ENCODE measurements at regions not wholly inside any gene's neighbourhood (a gene's known extent, or its start where the extent isn't known, plus 50 kb on each side); places are given as distances from the start of the nearest gene placed in this dataset.

- H3K27me3 ChIP-seq (ENCODE audit: insufficient read depth) = no peaks in the 10 kb centered on the region
- H3K36me3 ChIP-seq (replicated peaks in 1 of 2; ENCODE audit: control insufficient read depth in 1 of 2, insufficient read depth in 2 of 2, low read length in 1 of 2) = no peaks in the 10 kb centered on the region
- TF ChIP-seq NRF1 (IDR thresholded peaks at IDR 0.05; ENCODE audit: low read depth, low read length) (no peak), TEAD4 (IDR thresholded peaks at IDR 0.05; ENCODE audit: borderline replicate concordance, insufficient read depth) (no peak), EZH2phosphoT487 (IDR thresholded peaks at IDR 0.05; ENCODE audit: borderline replicate concordance, low read depth) (no peak), TAF1 (IDR thresholded peaks at IDR 0.05; ENCODE audit: borderline replicate concordance, low read depth, low read length) (no peak), MXI1 (IDR thresholded peaks at IDR 0.05; ENCODE audit: low read depth, low read length) (no peak), USF2 (IDR thresholded peaks at IDR 0.05; ENCODE audit: borderline replicate concordance, low read depth, low read length) (no peak), FOXJ3 (CRISPR knock-in tag; IDR thresholded peaks at IDR 0.05) (no peak), CHD2 (IDR thresholded peaks at IDR 0.05; ENCODE audit: low read length, partially characterized antibody) (no peak), GABPA (IDR thresholded peaks at IDR 0.05; ENCODE audit: low read depth) (no peak), NFIC (IDR thresholded peaks at IDR 0.05; ENCODE audit: borderline replicate concordance) (no peak), IRF3 (IDR thresholded peaks at IDR 0.05; ENCODE audit: low read depth, low read length) (no peak), MEF2A (IDR thresholded peaks at IDR 0.05; ENCODE audit: borderline replicate concordance, low read depth) (no peak)
- no peaks in the 10 kb centered on the region for H3K9me2 ChIP-seq
- H2AFZ ChIP-seq (ENCODE audit: low read depth) = no peak overlapping the region
- H3K79me2 ChIP-seq (ENCODE audit: insufficient read depth) = no peaks in the 10 kb centered on the region
- no peaks in the 10 kb centered on the region for H4K20me1 ChIP-seq (ENCODE audit: insufficient read depth)
- ChIA-PET POLR2A (no interaction called here), CTCF (no interaction called here)
- H3F3A ChIP-seq (replicated peaks; ENCODE audit: insufficient read depth) = no peaks in the 10 kb centered on the region
- no peak overlapping the region for H3K4me2 ChIP-seq
- DNase-seq = no peak
- 61% methylated on average over 2 of the region's 3 CpGs for WGBS (ENCODE audit: low lambda C conversion rate)
- H3K4me1 ChIP-seq (ENCODE audit: control insufficient read depth in 1 of 2, insufficient read depth in 2 of 2, low read depth in 1 of 2, low read length in 1 of 2) = no peaks in the 10 kb centered on the region
- no peak overlapping the region for H3K4me3 ChIP-seq (ENCODE audit: low read depth in 2 of 2, low read length in 1 of 2)
- H3K9ac ChIP-seq = no peak overlapping the region
- no peak overlapping the region for H3K27ac ChIP-seq (ENCODE audit: low read depth in 2 of 2, low read length in 1 of 2)
- H3K9me3 ChIP-seq = no peaks in the 10 kb centered on the region
These were observed 90.5 kb upstream of the FHL2 start for GRCh38 chr2:105489168-105489878.

GRCh38 chr2:105488285-105488684 lies 89.4 kb upstream of the FHL2 start:
- POLR2A ChIA-PET = no interaction called here
- no peaks in the 10 kb centered on the region for H3K4me1 ChIP-seq (ENCODE audit: control insufficient read depth in 1 of 2, insufficient read depth in 2 of 2, low read depth in 1 of 2, low read length in 1 of 2)
- H3K9me2 ChIP-seq = no peaks in the 10 kb centered on the region
- no peaks in the 10 kb centered on the region for H3K9me3 ChIP-seq
- H3K36me3 ChIP-seq (replicated peaks in 1 of 2; ENCODE audit: control insufficient read depth in 1 of 2, insufficient read depth in 2 of 2, low read length in 1 of 2) = no peaks in the 10 kb centered on the region
- no peaks in the 10 kb centered on the region for H3F3A ChIP-seq (replicated peaks; ENCODE audit: insufficient read depth)
- no peak overlapping the region for H3K27ac ChIP-seq (ENCODE audit: low read depth in 2 of 2, low read length in 1 of 2)
- H2AFZ ChIP-seq (ENCODE audit: low read depth) = no peak overlapping the region
- CTCF ChIA-PET = interaction anchor here (1.0 kb wide), 2 partner anchors 29 to 33 kb away, joined by 3 read pairs; no protein-coding TSS in a partner anchor
- H3K79me2 ChIP-seq (ENCODE audit: insufficient read depth) = no peaks in the 10 kb centered on the region
- H3K27me3 ChIP-seq (ENCODE audit: insufficient read depth) = no peaks in the 10 kb centered on the region
- no peak overlapping the region for H3K4me2 ChIP-seq
- TF ChIP-seq TEAD4 (IDR thresholded peaks at IDR 0.05; ENCODE audit: borderline replicate concordance, insufficient read depth) (no peak), EP300 (IDR thresholded peaks at IDR 0.05; ENCODE audit: borderline replicate concordance in 1 of 2, low read depth in 1 of 2, low read length in 1 of 2) (no peak), GABPA (IDR thresholded peaks at IDR 0.05; ENCODE audit: low read depth) (no peak), RFX5 (IDR thresholded peaks at IDR 0.05; ENCODE audit: low read length) (no peak), POLR2AphosphoS5 (IDR thresholded peaks at IDR 0.05; ENCODE audit: low read depth, low read length) (no peak), PBX3 (IDR thresholded peaks at IDR 0.05) (no peak), TCF12 (IDR thresholded peaks at IDR 0.05) (no peak), MAX (IDR thresholded peaks at IDR 0.05; ENCODE audit: low read depth) (no peak), USF2 (IDR thresholded peaks at IDR 0.05; ENCODE audit: borderline replicate concordance, low read depth, low read length) (no peak), JUND (IDR thresholded peaks at IDR 0.05) (no peak), GATA2 (CRISPR knock-in tag; IDR thresholded peaks at IDR 0.05) (no peak), YY1 (IDR thresholded peaks at IDR 0.05; ENCODE audit: low read depth) (no peak)
- no peaks in the 10 kb centered on the region for H4K20me1 ChIP-seq (ENCODE audit: insufficient read depth)
- WGBS (ENCODE audit: low lambda C conversion rate) = 59% methylated on average over 8 of the region's 8 CpGs
- no peak overlapping the region for H3K9ac ChIP-seq
- H3K4me3 ChIP-seq (ENCODE audit: low read depth in 2 of 2, low read length in 1 of 2) = no peak overlapping the region
- DNase-seq = no peak

All from SK-N-SH (cell line).